GM23338 (cell line): ENCODE measurements at regions not wholly inside any gene's neighbourhood (a gene's known extent, or its start where the extent isn't known, plus 50 kb on each side); places are given as distances from the start of the nearest gene placed in this dataset.

Experiments
- ATAC-seq: fragments of 200-7000 bp; cut with Tn5 transposase; 3 replicates; pipeline ENCODE4 v1.9.1; 2020
- DNase-seq: peaks from one replicate; pipeline ENCODE4 v3.0.0-alpha.2; 2015; ENCODE audit warnings: low spot score
- H2AFZ ChIP-seq: fragments of 200-600 bp; sonication (generic); 2 replicates; pipeline ENCODE4 v1.8.0; 2016; ENCODE audit warnings: antibody characterized with exemption, mild to moderate bottlenecking, moderate library complexity
- H3F3A ChIP-seq: fragments of 200-600 bp; sonication (generic); replicated peaks from 2 replicates; pipeline ENCODE4 v1.8.0; 2017; ENCODE audit warnings: antibody characterized with exemption, mixed run types, low read depth
- H3K27ac ChIP-seq: fragments of 200-600 bp; sonication (generic); 2 replicates; pipeline ENCODE4 v1.6.1; 2016; ENCODE audit warnings: low read depth
- H3K27me3 ChIP-seq: fragments of 200-600 bp; sonication (generic); 2 replicates; pipeline ENCODE4 v1.8.0; 2016; ENCODE audit warnings: mild to moderate bottlenecking, mixed run types, moderate library complexity; ENCODE audit not compliant: insufficient read depth
- H3K36me3 ChIP-seq: fragments of 200-600 bp; sonication (generic); 2 replicates; pipeline ENCODE4 v1.8.0; 2016; ENCODE audit warnings: mild to moderate bottlenecking; ENCODE audit not compliant: insufficient read depth
- H3K4me1 ChIP-seq: fragments of 200-600 bp; sonication (generic); 2 replicates; pipeline ENCODE4 v1.8.0; 2016; ENCODE audit warnings: mild to moderate bottlenecking, moderate library complexity; ENCODE audit not compliant: insufficient read depth
- H3K4me2 ChIP-seq: fragments of 200-600 bp; sonication (generic); 2 replicates; pipeline ENCODE4 v1.7.1; 2017; ENCODE audit warnings: mixed run types
- H3K4me3 ChIP-seq: fragments of 200-600 bp; sonication (generic); 2 replicates; pipeline ENCODE4 v1.6.1; 2016; ENCODE audit warnings: mixed run types
- H3K79me2 ChIP-seq: fragments of 200-600 bp; sonication (generic); replicated peaks from 2 replicates; pipeline ENCODE4 v1.8.0; 2017; ENCODE audit warnings: mild to moderate bottlenecking; ENCODE audit not compliant: insufficient read depth
- H3K9me2 ChIP-seq: fragments of 200-600 bp; sonication (generic); 2 replicates; pipeline ENCODE4 v1.8.0; 2017; ENCODE audit not compliant: insufficient read depth
- H4K20me1 ChIP-seq: fragments of 200-600 bp; sonication (generic); replicated peaks from 2 replicates; pipeline ENCODE4 v1.8.0; 2017; ENCODE audit warnings: mild to moderate bottlenecking; ENCODE audit not compliant: insufficient read depth
- H3K27ac Mint-ChIP-seq: 2 replicates; pipeline ENCODE4 v1.8.0; 2020; ENCODE audit warnings: inconsistent platforms, mild to moderate bottlenecking, moderate library complexity, mixed read lengths
- H3K27me3 Mint-ChIP-seq: 3 replicates; pipeline ENCODE4 v1.8.0; 2022; ENCODE audit warnings: low read depth, mild to moderate bottlenecking, moderate library complexity, mixed read lengths, inconsistent platforms; ENCODE audit not compliant: insufficient read depth, poor library complexity
- H3K36me3 Mint-ChIP-seq: 3 replicates; pipeline ENCODE4 v1.8.0; 2021; ENCODE audit warnings: low read depth, mild to moderate bottlenecking, inconsistent platforms, moderate library complexity, mixed read lengths
- H3K4me1 Mint-ChIP-seq: 3 replicates; pipeline ENCODE4 v1.8.0; 2020; ENCODE audit warnings: mild to moderate bottlenecking, inconsistent platforms, mixed read lengths
- H3K4me3 Mint-ChIP-seq: 3 replicates; pipeline ENCODE4 v1.8.0; 2021; ENCODE audit warnings: moderate library complexity, mild to moderate bottlenecking, inconsistent platforms, mixed read lengths
- H3K9me3 Mint-ChIP-seq: 3 replicates; pipeline ENCODE4 v1.8.0; 2020; ENCODE audit warnings: moderate library complexity, mild to moderate bottlenecking, inconsistent platforms, mixed read lengths
- CREB1 ChIP-seq: fragments of 250-450 bp; sonication (Bioruptor Pico); IDR thresholded peaks from 2 replicates; pipeline ENCODE4 v1.5.0; 2020; ENCODE audit warnings: low read depth, mild to moderate bottlenecking, moderate library complexity
- CTCF ChIP-seq, 2 experiments: fragments of 200-600 bp in 1 of 2; sonication (generic) in 1 of 2; conservative IDR thresholded peaks; 2 replicates each; pipeline versions ENCODE4 v1.5.1 to v1.6.1; 2016 to 2017; ENCODE audit warnings: antibody characterized with exemption in 2 of 2, low read depth in 2 of 2, mild to moderate bottlenecking in 2 of 2, moderate library complexity in 1 of 2
- ETS1 ChIP-seq: IDR thresholded peaks from 2 replicates; pipeline ENCODE4 v1.6.1; 2016; ENCODE audit warnings: antibody characterized with exemption
- EZH2 ChIP-seq: fragments of 200-600 bp; sonication (generic); IDR thresholded peaks from one replicate; pipeline ENCODE4 v1.8.0; 2017; ENCODE audit warnings: antibody characterized with exemption, mild to moderate bottlenecking, low read depth; ENCODE audit not compliant: unreplicated experiment
- EZH2phosphoT487 ChIP-seq: fragments of 200-600 bp; sonication (generic); IDR thresholded peaks from one replicate; pipeline ENCODE4 v1.8.1; 2018; ENCODE audit warnings: antibody characterized with exemption; ENCODE audit not compliant: unreplicated experiment
- JUNB ChIP-seq: IDR thresholded peaks from one replicate; pipeline ENCODE4 v1.6.1; 2016; ENCODE audit warnings: antibody characterized with exemption; ENCODE audit not compliant: unreplicated experiment
- NANOG ChIP-seq: IDR thresholded peaks from 2 replicates; pipeline ENCODE4 v1.6.1; 2016; ENCODE audit warnings: antibody characterized with exemption, borderline replicate concordance
- POLR2AphosphoS5 ChIP-seq: IDR thresholded peaks from 2 replicates; pipeline ENCODE4 v1.6.1; 2016; ENCODE audit warnings: antibody characterized with exemption, low read depth
- STAT1 ChIP-seq: IDR thresholded peaks from one replicate; pipeline ENCODE4 v1.6.1; 2016; ENCODE audit warnings: antibody characterized with exemption; ENCODE audit not compliant: unreplicated experiment
- ZNF114 ChIP-seq: fragments of 250-450 bp; sonication (Bioruptor Pico); IDR thresholded peaks from 2 replicates; pipeline ENCODE4 v1.5.0; 2020; ENCODE audit warnings: mild to moderate bottlenecking, moderate library complexity
- ZNF331 ChIP-seq: fragments of 250-450 bp; sonication (Bioruptor Pico); IDR thresholded peaks from 2 replicates; pipeline ENCODE4 v1.5.0; 2020; ENCODE audit warnings: low read depth, mild to moderate bottlenecking, moderate library complexity
- TF ChIP-seq, protein P1 (sequence below): IDR thresholded peaks from one replicate; pipeline ENCODE4 v1.6.1; 2018; ENCODE audit warnings: antibody characterized with exemption; ENCODE audit not compliant: unreplicated experiment
- TF ChIP-seq, protein P2 (sequence below): fragments of 250-450 bp; sonication (Bioruptor Pico); IDR thresholded peaks from 2 replicates; pipeline ENCODE4 v1.5.0; 2020; ENCODE audit warnings: mild to moderate bottlenecking, moderate library complexity

DNA sequence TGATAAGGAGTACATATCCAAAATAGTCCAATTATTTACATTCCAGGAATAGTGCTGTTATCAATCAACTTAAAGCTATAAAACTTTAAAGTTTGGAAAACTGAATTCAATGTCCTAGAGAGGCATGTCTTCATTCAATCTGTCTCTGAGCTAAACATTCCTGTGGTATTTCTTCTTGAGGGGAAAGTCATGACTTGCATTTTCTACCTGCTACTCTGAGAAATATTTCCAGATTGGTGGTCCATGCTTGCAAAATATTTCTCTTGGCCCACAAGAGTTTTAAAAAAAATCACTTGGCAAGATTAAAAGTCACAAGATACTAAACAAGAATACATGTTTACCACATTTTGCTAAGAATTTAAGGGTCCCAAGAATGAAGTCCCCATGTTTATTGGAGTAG lies 63.6 kb upstream of the HGF start:
- Histone ChIP-seq H3K4me3 (no peak overlapping the region), H2AFZ (no peak overlapping the region), H3K36me3 (no peaks in the 10 kb centered on the region), H3K79me2 (no peaks in the 10 kb centered on the region), H3F3A (no peaks in the 10 kb centered on the region), H4K20me1 (no peaks in the 10 kb centered on the region), H3K27me3 (no peaks in the 10 kb centered on the region), H3K4me2 (no peak overlapping the region), H3K4me1 (no peaks in the 10 kb centered on the region; the same call in 1 of the 2 replicates), H3K27ac (no peak overlapping the region), H3K9me2 (0 out of 2 replicates have a peak, but pooled peaks cover 8% of the 10 kb centered on the region)
- no peak for ATAC-seq
- no peaks in the 10 kb centered on the region for H3K36me3 Mint-ChIP-seq
- H3K4me3 Mint-ChIP-seq: no peak overlapping the region
- TF ChIP-seq ZNF331 (CRISPR knock-in tag) (no peak), POLR2AphosphoS5 (no peak), JUNB (no peak), CTCF (conservative IDR thresholded peaks at IDR 0.05; ENCODE audit: low read depth in 2 of 2) (no peak), EZH2phosphoT487 (no peak), ZNF114 (CRISPR knock-in tag) (no peak), STAT1 (no peak), CREB1 (CRISPR knock-in tag) (no peak), EZH2 (no peak), ETS1 (no peak), NANOG (no peak)
- TF ChIP-seq, protein P1, sequence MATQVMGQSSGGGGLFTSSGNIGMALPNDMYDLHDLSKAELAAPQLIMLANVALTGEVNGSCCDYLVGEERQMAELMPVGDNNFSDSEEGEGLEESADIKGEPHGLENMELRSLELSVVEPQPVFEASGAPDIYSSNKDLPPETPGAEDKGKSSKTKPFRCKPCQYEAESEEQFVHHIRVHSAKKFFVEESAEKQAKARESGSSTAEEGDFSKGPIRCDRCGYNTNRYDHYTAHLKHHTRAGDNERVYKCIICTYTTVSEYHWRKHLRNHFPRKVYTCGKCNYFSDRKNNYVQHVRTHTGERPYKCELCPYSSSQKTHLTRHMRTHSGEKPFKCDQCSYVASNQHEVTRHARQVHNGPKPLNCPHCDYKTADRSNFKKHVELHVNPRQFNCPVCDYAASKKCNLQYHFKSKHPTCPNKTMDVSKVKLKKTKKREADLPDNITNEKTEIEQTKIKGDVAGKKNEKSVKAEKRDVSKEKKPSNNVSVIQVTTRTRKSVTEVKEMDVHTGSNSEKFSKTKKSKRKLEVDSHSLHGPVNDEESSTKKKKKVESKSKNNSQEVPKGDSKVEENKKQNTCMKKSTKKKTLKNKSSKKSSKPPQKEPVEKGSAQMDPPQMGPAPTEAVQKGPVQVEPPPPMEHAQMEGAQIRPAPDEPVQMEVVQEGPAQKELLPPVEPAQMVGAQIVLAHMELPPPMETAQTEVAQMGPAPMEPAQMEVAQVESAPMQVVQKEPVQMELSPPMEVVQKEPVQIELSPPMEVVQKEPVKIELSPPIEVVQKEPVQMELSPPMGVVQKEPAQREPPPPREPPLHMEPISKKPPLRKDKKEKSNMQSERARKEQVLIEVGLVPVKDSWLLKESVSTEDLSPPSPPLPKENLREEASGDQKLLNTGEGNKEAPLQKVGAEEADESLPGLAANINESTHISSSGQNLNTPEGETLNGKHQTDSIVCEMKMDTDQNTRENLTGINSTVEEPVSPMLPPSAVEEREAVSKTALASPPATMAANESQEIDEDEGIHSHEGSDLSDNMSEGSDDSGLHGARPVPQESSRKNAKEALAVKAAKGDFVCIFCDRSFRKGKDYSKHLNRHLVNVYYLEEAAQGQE: no peak
- TF ChIP-seq, protein P2, sequence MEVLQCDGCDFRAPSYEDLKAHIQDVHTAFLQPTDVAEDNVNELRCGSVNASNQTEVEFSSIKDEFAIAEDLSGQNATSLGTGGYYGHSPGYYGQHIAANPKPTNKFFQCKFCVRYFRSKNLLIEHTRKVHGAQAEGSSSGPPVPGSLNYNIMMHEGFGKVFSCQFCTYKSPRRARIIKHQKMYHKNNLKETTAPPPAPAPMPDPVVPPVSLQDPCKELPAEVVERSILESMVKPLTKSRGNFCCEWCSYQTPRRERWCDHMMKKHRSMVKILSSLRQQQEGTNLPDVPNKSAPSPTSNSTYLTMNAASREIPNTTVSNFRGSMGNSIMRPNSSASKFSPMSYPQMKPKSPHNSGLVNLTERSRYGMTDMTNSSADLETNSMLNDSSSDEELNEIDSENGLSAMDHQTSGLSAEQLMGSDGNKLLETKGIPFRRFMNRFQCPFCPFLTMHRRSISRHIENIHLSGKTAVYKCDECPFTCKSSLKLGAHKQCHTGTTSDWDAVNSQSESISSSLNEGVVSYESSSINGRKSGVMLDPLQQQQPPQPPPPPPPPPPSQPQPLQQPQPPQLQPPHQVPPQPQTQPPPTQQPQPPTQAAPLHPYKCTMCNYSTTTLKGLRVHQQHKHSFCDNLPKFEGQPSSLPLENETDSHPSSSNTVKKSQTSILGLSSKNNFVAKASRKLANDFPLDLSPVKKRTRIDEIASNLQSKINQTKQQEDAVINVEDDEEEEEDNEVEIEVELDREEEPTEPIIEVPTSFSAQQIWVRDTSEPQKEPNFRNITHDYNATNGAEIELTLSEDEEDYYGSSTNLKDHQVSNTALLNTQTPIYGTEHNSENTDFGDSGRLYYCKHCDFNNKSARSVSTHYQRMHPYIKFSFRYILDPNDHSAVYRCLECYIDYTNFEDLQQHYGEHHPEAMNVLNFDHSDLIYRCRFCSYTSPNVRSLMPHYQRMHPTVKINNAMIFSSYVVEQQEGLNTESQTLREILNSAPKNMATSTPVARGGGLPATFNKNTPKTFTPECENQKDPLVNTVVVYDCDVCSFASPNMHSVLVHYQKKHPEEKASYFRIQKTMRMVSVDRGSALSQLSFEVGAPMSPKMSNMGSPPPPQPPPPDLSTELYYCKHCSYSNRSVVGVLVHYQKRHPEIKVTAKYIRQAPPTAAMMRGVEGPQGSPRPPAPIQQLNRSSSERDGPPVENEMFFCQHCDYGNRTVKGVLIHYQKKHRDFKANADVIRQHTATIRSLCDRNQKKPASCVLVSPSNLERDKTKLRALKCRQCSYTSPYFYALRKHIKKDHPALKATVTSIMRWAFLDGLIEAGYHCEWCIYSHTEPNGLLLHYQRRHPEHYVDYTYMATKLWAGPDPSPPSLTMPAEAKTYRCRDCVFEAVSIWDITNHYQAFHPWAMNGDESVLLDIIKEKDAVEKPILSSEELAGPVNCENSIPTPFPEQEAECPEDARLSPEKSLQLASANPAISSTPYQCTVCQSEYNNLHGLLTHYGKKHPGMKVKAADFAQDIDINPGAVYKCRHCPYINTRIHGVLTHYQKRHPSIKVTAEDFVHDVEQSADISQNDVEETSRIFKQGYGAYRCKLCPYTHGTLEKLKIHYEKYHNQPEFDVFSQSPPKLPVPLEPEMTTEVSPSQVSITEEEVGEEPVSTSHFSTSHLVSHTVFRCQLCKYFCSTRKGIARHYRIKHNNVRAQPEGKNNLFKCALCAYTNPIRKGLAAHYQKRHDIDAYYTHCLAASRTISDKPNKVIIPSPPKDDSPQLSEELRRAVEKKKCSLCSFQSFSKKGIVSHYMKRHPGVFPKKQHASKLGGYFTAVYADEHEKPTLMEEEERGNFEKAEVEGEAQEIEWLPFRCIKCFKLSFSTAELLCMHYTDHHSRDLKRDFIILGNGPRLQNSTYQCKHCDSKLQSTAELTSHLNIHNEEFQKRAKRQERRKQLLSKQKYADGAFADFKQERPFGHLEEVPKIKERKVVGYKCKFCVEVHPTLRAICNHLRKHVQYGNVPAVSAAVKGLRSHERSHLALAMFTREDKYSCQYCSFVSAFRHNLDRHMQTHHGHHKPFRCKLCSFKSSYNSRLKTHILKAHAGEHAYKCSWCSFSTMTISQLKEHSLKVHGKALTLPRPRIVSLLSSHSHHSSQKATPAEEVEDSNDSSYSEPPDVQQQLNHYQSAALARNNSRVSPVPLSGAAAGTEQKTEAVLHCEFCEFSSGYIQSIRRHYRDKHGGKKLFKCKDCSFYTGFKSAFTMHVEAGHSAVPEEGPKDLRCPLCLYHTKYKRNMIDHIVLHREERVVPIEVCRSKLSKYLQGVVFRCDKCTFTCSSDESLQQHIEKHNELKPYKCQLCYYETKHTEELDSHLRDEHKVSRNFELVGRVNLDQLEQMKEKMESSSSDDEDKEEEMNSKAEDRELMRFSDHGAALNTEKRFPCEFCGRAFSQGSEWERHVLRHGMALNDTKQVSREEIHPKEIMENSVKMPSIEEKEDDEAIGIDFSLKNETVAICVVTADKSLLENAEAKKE (CRISPR knock-in tag): no peak
- no peak for DNase-seq
- no peak overlapping the region for H3K27ac Mint-ChIP-seq
- H3K4me1 Mint-ChIP-seq: no peaks in the 10 kb centered on the region; the same call in 1 of the 3 replicates
- no peaks in the 10 kb centered on the region for H3K27me3 Mint-ChIP-seq
- peaks cover 16% of the 10 kb centered on the region for H3K9me3 Mint-ChIP-seq
